PC-9 (cell line): ENCODE measurements at regions not wholly inside any gene's neighbourhood (a gene's known extent, or its start where the extent isn't known, plus 50 kb on each side); places are given as distances from the start of the nearest gene placed in this dataset.

Source experiments
- BruUV-seq: library from RNA; stranded (reverse); fragments of 400-500 nt; replicated peaks from 2 replicates; lab custom pipeline; 2021; lab: Mats Ljungman, UMichigan
- CTCF ChIA-PET: fragments of 300-600 bp; sonication (Branson Sonifier 250); formaldehyde crosslinking; loops from one replicate; lab custom pipeline; 2022; ENCODE audit warnings: antibody characterized with exemption; lab: Charles Lee
- POLR2A ChIA-PET: fragments of 300-600 bp; sonication (Branson Sonifier 250); formaldehyde crosslinking; loops from one replicate; lab custom pipeline; 2022; ENCODE audit warnings: antibody characterized with exemption; ENCODE audit not compliant: unreplicated experiment; lab: Charles Lee
- DNase-seq, 2 experiments: peaks; one replicate each; pipeline versions ENCODE4 v3.0.0 to v3.0.0-alpha.2; 2015 to 2022; ENCODE audit warnings: mixed read lengths in 1 of 2
- H2AFZ ChIP-seq: fragments of 200-600 bp; sonication (generic); 2 replicates; pipeline ENCODE4 v1.8.1; 2017; ENCODE audit warnings: antibody characterized with exemption
- H3F3A ChIP-seq: fragments of 200-600 bp; sonication (generic); 2 replicates; pipeline ENCODE4 v1.8.1; 2017; ENCODE audit warnings: antibody characterized with exemption, mild to moderate bottlenecking, low read depth; ENCODE audit not compliant: insufficient read depth
- H3K27ac ChIP-seq: fragments of 200-600 bp; sonication (generic); 2 replicates; pipeline ENCODE4 v1.6.1; 2016; ENCODE audit warnings: mixed run types
- H3K27me3 ChIP-seq: fragments of 200-600 bp; sonication (generic); 2 replicates; pipeline ENCODE4 v1.6.1; 2016; ENCODE audit warnings: low read depth, mixed run types; ENCODE audit not compliant: insufficient read depth
- H3K36me3 ChIP-seq: fragments of 200-600 bp; sonication (generic); 2 replicates; pipeline ENCODE4 v1.6.1; 2016; ENCODE audit warnings: low read depth, mixed run types
- H3K4me1 ChIP-seq: fragments of 200-600 bp; sonication (generic); replicated peaks from 2 replicates; pipeline ENCODE4 v1.6.1; 2016; ENCODE audit warnings: mixed run types; ENCODE audit not compliant: insufficient read depth
- H3K4me2 ChIP-seq: fragments of 200-600 bp; sonication (generic); 2 replicates; pipeline ENCODE4 v1.6.1; 2017; ENCODE audit warnings: mixed run types
- H3K4me3 ChIP-seq: fragments of 200-600 bp; sonication (generic); 2 replicates; pipeline ENCODE4 v1.6.1; 2016; ENCODE audit warnings: mixed run types
- H3K79me2 ChIP-seq: fragments of 200-600 bp; sonication (generic); 2 replicates; pipeline ENCODE4 v1.6.1; 2017; ENCODE audit warnings: low read depth, mixed run types
- H3K9me2 ChIP-seq: fragments of 200-600 bp; sonication (generic); 2 replicates; pipeline ENCODE4 v1.8.1; 2017; ENCODE audit warnings: mild to moderate bottlenecking; ENCODE audit not compliant: insufficient read depth
- H3K9me3 ChIP-seq: fragments of 200-600 bp; sonication (generic); 2 replicates; pipeline ENCODE4 v1.8.1; 2016; ENCODE audit warnings: low read depth; ENCODE audit not compliant: insufficient read depth
- H4K20me1 ChIP-seq: fragments of 200-600 bp; sonication (generic); 2 replicates; pipeline ENCODE4 v1.8.1; 2017; ENCODE audit not compliant: insufficient read depth
- CTCF ChIP-seq: fragments of 200-600 bp; sonication (generic); conservative IDR thresholded peaks from 2 replicates; pipeline ENCODE4 v1.6.1; 2017; ENCODE audit warnings: mixed run types, antibody characterized with exemption, mild to moderate bottlenecking, moderate library complexity
- EZH2 ChIP-seq: fragments of 200-600 bp; sonication (generic); IDR thresholded peaks from 2 replicates; pipeline ENCODE4 v1.8.0; 2017; ENCODE audit warnings: antibody characterized with exemption, low read depth
- intact Hi-C: fragments of 100-400 bp; cut with micrococcal nuclease; formaldehyde crosslinking; loops from one replicate; pipeline ENCODE4 v1.10.0; 2022; ENCODE audit not compliant: unreplicated experiment

- H3K9me3 ChIP-seq: no peaks in the 10 kb centered on the region
- no peak overlapping the region for H2AFZ ChIP-seq
- TF ChIP-seq CTCF (no peak), EZH2 (no peak)
- no peak overlapping the region for H3K4me2 ChIP-seq
- no peaks in the 10 kb centered on the region for H3K9me2 ChIP-seq
- H3K27me3 ChIP-seq: no peaks in the 10 kb centered on the region
- H3K79me2 ChIP-seq: no peaks in the 10 kb centered on the region
- no peaks in the 10 kb centered on the region for H3K36me3 ChIP-seq
- 0 out of 2 replicates have a peak, but pooled peaks cover 8% of the 10 kb centered on the region for H3K4me1 ChIP-seq
- H3K4me3 ChIP-seq: no peak overlapping the region
- ChIA-PET CTCF (no interaction called here), POLR2A (no interaction called here)
- no peaks in the 10 kb centered on the region for H4K20me1 ChIP-seq
- DNase-seq: no peak
- H3F3A ChIP-seq: peaks cover 9% of the 10 kb centered on the region; the same call in 1 of the 2 replicates
- no TSS peak for BruUV-seq
- intact Hi-C loops: no loop called here
- no peak overlapping the region for H3K27ac ChIP-seq
These were observed 82.3 kb downstream of the C11orf91 start for GRCh38 chr11:33618351-33618710.

GRCh38 chr11:33617672-33618350 is 82.8 kb downstream of the C11orf91 start:
- BruUV-seq: no TSS peak
- CTCF ChIA-PET: no interaction called here
- no peak for DNase-seq

GRCh38 chr11:33616552-33616951 is 84.1 kb downstream of the C11orf91 start:
- DNase-seq: no peak
- no peak overlapping the region for H3K27ac ChIP-seq
- no peaks in the 10 kb centered on the region for H3K9me2 ChIP-seq
- H3K4me1 ChIP-seq: 0 out of 2 replicates have a peak, but pooled peaks cover 8% of the 10 kb centered on the region
- peaks cover 9% of the 10 kb centered on the region; the same call in 1 of the 2 replicates for H3F3A ChIP-seq
- no peaks in the 10 kb centered on the region for H3K79me2 ChIP-seq
- no peak overlapping the region for H3K4me2 ChIP-seq
- no peak overlapping the region for H3K4me3 ChIP-seq
- H3K9me3 ChIP-seq: no peaks in the 10 kb centered on the region
- H3K27me3 ChIP-seq: no peaks in the 10 kb centered on the region
- no peaks in the 10 kb centered on the region for H4K20me1 ChIP-seq
- no peaks in the 10 kb centered on the region for H3K36me3 ChIP-seq
- intact Hi-C loops: no loop called here
- H2AFZ ChIP-seq: no peak overlapping the region
- TF ChIP-seq EZH2 (no peak), CTCF (no peak)
- no TSS peak for BruUV-seq
- POLR2A ChIA-PET: no interaction called here
- CTCF ChIA-PET: no interaction called here

More at GRCh38 chr11:33617672-33618350, 82.8 kb downstream of the C11orf91 start:
- Histone ChIP-seq H3K27me3 (no peaks in the 10 kb centered on the region), H3K79me2 (no peaks in the 10 kb centered on the region), H3K4me1 (0 out of 2 replicates have a peak, but pooled peaks cover 8% of the 10 kb centered on the region), H3F3A (peaks cover 9% of the 10 kb centered on the region; the same call in 1 of the 2 replicates), H3K4me2 (no peak overlapping the region), H3K9me2 (no peaks in the 10 kb centered on the region), H3K9me3 (no peaks in the 10 kb centered on the region), H4K20me1 (no peaks in the 10 kb centered on the region), H3K4me3 (no peak overlapping the region), H2AFZ (no peak overlapping the region), H3K36me3 (no peaks in the 10 kb centered on the region), H3K27ac (no peak overlapping the region)
- POLR2A ChIA-PET: no interaction called here
- TF ChIP-seq CTCF: no peak
- no peak for TF ChIP-seq EZH2
- intact Hi-C loops: no loop called here
